CD4-positive, alpha-beta T cell (primary cell): ENCODE measurements at regions not wholly inside any gene's neighbourhood (a gene's known extent, or its start where the extent isn't known, plus 50 kb on each side); places are given as distances from the start of the nearest gene placed in this dataset.

Experiments
- ATAC-seq: fragments of 200-7000 bp; cut with Tn5 transposase; one replicate; pipeline ENCODE4 v1.10.0; 2022; ENCODE audit warnings: mild to moderate bottlenecking; ENCODE audit not compliant: poor library complexity
- CTCF ChIA-PET: fragments of 350-600 bp; sonication (Branson Sonifier 250); formaldehyde crosslinking; loops from one replicate; lab custom pipeline; 2021; ENCODE audit warnings: antibody characterized with exemption, inconsistent platforms; lab: Charles Lee
- POLR2A ChIA-PET: fragments of 350-600 bp; sonication (Branson Sonifier 250); formaldehyde crosslinking; loops from one replicate; lab custom pipeline; 2021; ENCODE audit warnings: antibody characterized with exemption, inconsistent platforms; lab: Charles Lee
- DNase-seq, 14 experiments: peaks; one replicate each; pipeline ENCODE4 v3.0.0-alpha.2; 2013 to 2020; ENCODE audit warnings: mixed read lengths in 2 of 14
- H3K27ac ChIP-seq, 2 donors: one replicate each; pipeline versions ENCODE4 v1.5.1 to v1.7.0; 2013; ENCODE audit warnings: low read length in 2 of 2, low read depth in 1 of 2, mild to moderate bottlenecking in 1 of 2
- H3K27me3 ChIP-seq, 2 experiments: 1 replicate in 1 of 2; 2 replicates in 1 of 2; pipeline versions ENCODE4 v1.6.1 to v1.7.0; 2013; ENCODE audit warnings: low read length in 2 of 2, control low read depth in 1 of 2, mild to moderate bottlenecking in 1 of 2, moderate library complexity in 1 of 2; ENCODE audit not compliant: insufficient read depth in 2 of 2, control insufficient read depth in 1 of 2
- H3K36me3 ChIP-seq: one replicate; pipeline ENCODE4 v1.6.1; 2013; ENCODE audit warnings: low read length, control low read depth; ENCODE audit not compliant: insufficient read depth
- H3K4me1 ChIP-seq: one replicate; pipeline ENCODE4 v1.6.1; 2013; ENCODE audit warnings: low read length, control low read depth; ENCODE audit not compliant: insufficient read depth
- H3K4me3 ChIP-seq: one replicate; pipeline ENCODE4 v1.5.1; 2013; ENCODE audit warnings: mild to moderate bottlenecking, low read length, moderate library complexity
- H3K9me3 ChIP-seq, 2 experiments: 1 replicate in 1 of 2; 2 replicates in 1 of 2; pipeline versions ENCODE4 v1.6.1 to v1.7.0; 2013; ENCODE audit warnings: low read length in 2 of 2, mild to moderate bottlenecking in 2 of 2, control low read depth in 1 of 2, moderate library complexity in 1 of 2; ENCODE audit not compliant: control insufficient read depth in 1 of 2, insufficient read depth in 1 of 2
- H3K27ac Mint-ChIP-seq: one replicate; pipeline ENCODE4 v1.8.0; 2020; ENCODE audit warnings: mixed read lengths
- H3K27me3 Mint-ChIP-seq: one replicate; pipeline ENCODE4 v1.8.0; 2021; ENCODE audit warnings: mixed read lengths
- H3K36me3 Mint-ChIP-seq: one replicate; pipeline ENCODE4 v1.8.0; 2021; ENCODE audit warnings: low read depth, mixed read lengths
- H3K4me1 Mint-ChIP-seq: one replicate; pipeline ENCODE4 v1.8.0; 2021; ENCODE audit warnings: low read depth, mixed read lengths
- H3K4me3 Mint-ChIP-seq: one replicate; pipeline ENCODE4 v1.8.0; 2020; ENCODE audit warnings: mild to moderate bottlenecking, mixed read lengths
- H3K9me3 Mint-ChIP-seq: one replicate; pipeline ENCODE4 v1.8.0; 2020; ENCODE audit warnings: mixed read lengths
- intact Hi-C, 2 experiments: fragments of 100-400 bp; cut with DNase I in 1 of 2; cut with micrococcal nuclease in 1 of 2; formaldehyde crosslinking; loops; one replicate each; pipeline versions ENCODE4 v1.15.1 to v1.9.0; 2023 to 2025; cut with DNase I, micrococcal nuclease
- TF ChIP-seq, protein P1 (sequence below): fragments of 200-600 bp; IDR thresholded peaks from one replicate; pipeline ENCODE4 v1.8.0; 2022; ENCODE audit warnings: antibody characterized with exemption, mild to moderate bottlenecking

DNA sequence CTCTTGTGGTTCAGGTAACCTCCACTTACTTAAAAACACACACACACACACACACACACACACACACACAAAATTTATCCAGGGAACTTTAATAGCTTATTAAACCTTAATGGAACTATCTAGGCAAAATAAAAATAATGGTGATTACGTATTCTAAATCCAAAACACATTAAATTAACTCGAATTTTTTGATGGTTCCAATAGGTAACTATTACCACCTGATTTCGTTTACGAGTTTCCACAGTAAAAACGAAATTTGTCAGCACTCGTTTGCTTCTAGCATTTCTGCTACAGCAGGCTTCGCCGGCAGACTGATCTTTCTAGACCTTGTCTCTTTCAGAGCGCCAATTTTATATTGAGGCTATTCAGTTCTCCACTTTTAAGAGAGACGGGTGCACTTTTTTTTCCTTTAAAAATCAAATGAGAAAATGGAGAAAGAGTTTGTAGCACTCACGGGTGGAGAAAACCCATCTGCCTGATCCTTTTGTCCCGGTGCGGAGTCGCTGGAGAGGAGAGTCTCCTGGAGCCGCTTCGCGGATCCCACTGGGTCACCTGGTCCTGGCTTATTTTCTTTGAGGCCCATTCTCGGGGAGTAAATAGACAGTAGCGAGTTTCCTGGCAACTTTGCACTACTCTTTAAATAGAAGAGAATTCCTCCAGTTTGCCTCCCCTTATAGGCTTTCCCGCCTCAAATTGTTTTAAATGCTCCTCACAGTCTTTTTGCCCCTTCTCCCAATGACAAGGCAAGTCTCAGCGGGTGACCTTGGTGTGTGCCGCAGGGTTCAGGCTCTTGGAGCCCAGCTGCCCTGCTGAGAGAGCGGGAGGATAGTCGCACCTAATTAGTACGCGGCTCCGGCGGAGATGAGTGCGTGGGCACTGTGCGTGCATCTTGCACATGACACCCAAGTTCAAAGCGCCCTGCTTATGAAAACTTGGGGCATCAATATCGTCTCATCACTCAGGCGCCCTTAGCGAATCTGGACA is 117.0 kb downstream of the KCNRG start:
- Mint-ChIP-seq H3K4me3 (peak overlapping the region; percentile 91), H3K27me3 (peaks cover 79% of the 10 kb centered on the region), H3K4me1 (peaks cover 47% of the 10 kb centered on the region), H3K36me3 (peaks cover 12% of the 10 kb centered on the region), H3K9me3 (no peaks in the 10 kb centered on the region), H3K27ac (peak overlapping the region; percentile 61)
- DNase-seq: peak in 7 of 14 experiments; percentile 14 to 68 (median 33)
- POLR2A ChIA-PET: interaction anchor here (1.0 to 9.7 kb wide), 4 partner anchors 8 to 135 kb away, joined by 3 to 498 read pairs (median 6); partner anchors contain the start of gene TRIM13
- peak overlapping the region; percentile 19 for H3K4me3 ChIP-seq
- peaks cover 62 to 64% of the 10 kb centered on the region in 2 experiments for H3K27me3 ChIP-seq
- no peaks in the 10 kb centered on the region for H3K36me3 ChIP-seq
- H3K27ac ChIP-seq: no peak overlapping the region
- CTCF ChIA-PET: no interaction called here
- ATAC-seq: peak; percentile 34
- H3K9me3 ChIP-seq: peaks cover 0 to 41% of the 10 kb centered on the region in 2 experiments
- intact Hi-C loops: loop anchor here (5.0 kb wide), 2 partner anchors 105 to 760 kb away; no protein-coding TSS in a partner anchor
- TF ChIP-seq, protein P1, sequence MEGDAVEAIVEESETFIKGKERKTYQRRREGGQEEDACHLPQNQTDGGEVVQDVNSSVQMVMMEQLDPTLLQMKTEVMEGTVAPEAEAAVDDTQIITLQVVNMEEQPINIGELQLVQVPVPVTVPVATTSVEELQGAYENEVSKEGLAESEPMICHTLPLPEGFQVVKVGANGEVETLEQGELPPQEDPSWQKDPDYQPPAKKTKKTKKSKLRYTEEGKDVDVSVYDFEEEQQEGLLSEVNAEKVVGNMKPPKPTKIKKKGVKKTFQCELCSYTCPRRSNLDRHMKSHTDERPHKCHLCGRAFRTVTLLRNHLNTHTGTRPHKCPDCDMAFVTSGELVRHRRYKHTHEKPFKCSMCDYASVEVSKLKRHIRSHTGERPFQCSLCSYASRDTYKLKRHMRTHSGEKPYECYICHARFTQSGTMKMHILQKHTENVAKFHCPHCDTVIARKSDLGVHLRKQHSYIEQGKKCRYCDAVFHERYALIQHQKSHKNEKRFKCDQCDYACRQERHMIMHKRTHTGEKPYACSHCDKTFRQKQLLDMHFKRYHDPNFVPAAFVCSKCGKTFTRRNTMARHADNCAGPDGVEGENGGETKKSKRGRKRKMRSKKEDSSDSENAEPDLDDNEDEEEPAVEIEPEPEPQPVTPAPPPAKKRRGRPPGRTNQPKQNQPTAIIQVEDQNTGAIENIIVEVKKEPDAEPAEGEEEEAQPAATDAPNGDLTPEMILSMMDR: no peak
- H3K4me1 ChIP-seq: peaks cover 56% of the 10 kb centered on the region

- TF ChIP-seq, protein P1: no peak
- POLR2A ChIA-PET: interaction anchor here (1.0 to 9.7 kb wide), 2 partner anchors 8 to 49 kb away, joined by 3 to 498 read pairs; no protein-coding TSS in a partner anchor
- H3K36me3 ChIP-seq: no peaks in the 10 kb centered on the region
- H3K9me3 Mint-ChIP-seq: no peaks in the 10 kb centered on the region
- peaks cover 57 to 62% of the 10 kb centered on the region in 2 experiments for H3K27me3 ChIP-seq
- H3K4me1 ChIP-seq: peaks cover 49% of the 10 kb centered on the region
- intact Hi-C loops: loop anchor here (5.0 kb wide), 2 partner anchors 104 to 759 kb away; no protein-coding TSS in a partner anchor
- CTCF ChIA-PET: no interaction called here
- DNase-seq (no peak), ATAC-seq (no peak)
- H3K36me3 Mint-ChIP-seq: peaks cover 10% of the 10 kb centered on the region
- no peak overlapping the region for H3K27ac ChIP-seq
- peaks cover 76% of the 10 kb centered on the region for H3K27me3 Mint-ChIP-seq
- peak overlapping the region; percentile 19 for H3K4me3 ChIP-seq
- H3K9me3 ChIP-seq: peaks cover 0 to 34% of the 10 kb centered on the region in 2 experiments
- peak overlapping the region; percentile 61 for H3K27ac Mint-ChIP-seq
- peak overlapping the region; percentile 81 for H3K4me3 Mint-ChIP-seq
- H3K4me1 Mint-ChIP-seq: peaks cover 44% of the 10 kb centered on the region
Observed at GRCh38 chr13:50132904-50133357, 117.7 kb downstream of the KCNRG start.

DNA sequence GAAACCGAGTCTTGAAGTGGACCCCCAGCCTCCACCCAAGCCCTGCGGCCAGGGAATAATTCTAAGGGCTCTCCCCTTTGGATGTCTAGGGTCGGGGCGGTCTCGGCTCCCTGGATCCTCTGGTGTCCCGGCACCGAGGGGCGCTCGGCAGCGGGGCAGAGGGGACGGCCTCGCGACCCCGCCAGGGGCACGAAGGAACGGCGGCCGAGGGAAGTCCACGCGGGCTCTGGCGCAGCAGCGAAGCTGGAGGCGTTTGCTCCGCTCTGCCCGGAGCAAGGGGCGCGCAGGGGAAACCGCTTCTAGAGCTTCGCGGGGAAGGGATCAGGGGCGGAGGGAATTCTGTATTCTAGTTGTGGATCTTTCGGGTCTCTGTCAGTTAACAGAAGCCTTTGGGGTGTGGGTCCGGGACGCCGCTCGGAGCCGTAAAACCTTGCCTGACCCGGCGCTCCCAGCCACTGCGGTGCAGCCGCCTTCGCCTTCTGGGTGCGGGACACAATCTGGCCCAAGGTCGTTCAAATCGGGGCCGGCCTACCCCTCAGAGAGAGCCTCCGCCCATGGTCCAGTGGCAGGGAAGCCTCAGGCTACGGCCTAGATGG is 118.2 kb downstream of the KCNRG start:
- POLR2A ChIA-PET: interaction anchor here (0.8 to 1.0 kb wide), 2 partner anchors 9 kb away, joined by 3 to 5 read pairs; no protein-coding TSS in a partner anchor
- intact Hi-C loops: loop anchor here (5.0 kb wide), 2 partner anchors 104 to 759 kb away; no protein-coding TSS in a partner anchor

More for the DNA sequence above, 118.2 kb downstream of the KCNRG start:
- no peak overlapping the region for H3K4me3 Mint-ChIP-seq
- peaks cover 71% of the 10 kb centered on the region for H3K27me3 Mint-ChIP-seq
- TF ChIP-seq, protein P1: no peak
- ATAC-seq: no peak
- H3K36me3 ChIP-seq: no peaks in the 10 kb centered on the region
- peaks cover 10% of the 10 kb centered on the region for H3K36me3 Mint-ChIP-seq
- CTCF ChIA-PET: no interaction called here
- no peak overlapping the region for H3K4me3 ChIP-seq
- H3K27ac Mint-ChIP-seq: no peak overlapping the region
- H3K27me3 ChIP-seq: peaks cover 52 to 57% of the 10 kb centered on the region in 2 experiments
- no peak overlapping the region for H3K27ac ChIP-seq
- H3K9me3 ChIP-seq: peaks cover 0 to 29% of the 10 kb centered on the region in 2 experiments
- H3K4me1 ChIP-seq: peaks cover 43% of the 10 kb centered on the region
- H3K4me1 Mint-ChIP-seq: peaks cover 41% of the 10 kb centered on the region
- DNase-seq: no peak
- H3K9me3 Mint-ChIP-seq: no peaks in the 10 kb centered on the region
